Activated CD8-positive, alpha-beta T cell treated with anti-CD3 and anti-CD28 coated beads for 36 hours (primary cell): ENCODE measurements at regions not wholly inside any gene's neighbourhood (a gene's known extent, or its start where the extent isn't known, plus 50 kb on each side); places are given as distances from the start of the nearest gene placed in this dataset.
"Not testable (repeated sequence)": the region's sequence is repeated elsewhere in the genome, so short reads cannot be mapped to it uniquely, and the experiment has no call there.

ENCODE experiments used
- ATAC-seq: fragments of 200-7000 bp; cut with Tn5 transposase; one replicate; pipeline ENCODE4 v1.10.0; 2021; ENCODE audit warnings: mild to moderate bottlenecking, moderate library complexity
- CTCF ChIA-PET: fragments of 350-600 bp; sonication (Branson Sonifier 250); formaldehyde crosslinking; loops from one replicate; lab custom pipeline; 2021; ENCODE audit warnings: antibody characterized with exemption; lab: Charles Lee
- POLR2A ChIA-PET: fragments of 350-600 bp; sonication (Branson Sonifier 250); formaldehyde crosslinking; loops from one replicate; lab custom pipeline; 2021; ENCODE audit warnings: antibody characterized with exemption; lab: Charles Lee
- DNase-seq: peaks from one replicate; pipeline ENCODE4 v3.0.0-alpha.2; 2020
- H3K27ac Mint-ChIP-seq: one replicate; pipeline ENCODE4 v1.8.0; 2021; ENCODE audit warnings: mild to moderate bottlenecking, mixed read lengths
- H3K27me3 Mint-ChIP-seq: one replicate; pipeline ENCODE4 v1.8.0; 2021; ENCODE audit warnings: mixed read lengths
- H3K36me3 Mint-ChIP-seq: one replicate; pipeline ENCODE4 v1.8.0; 2021; ENCODE audit warnings: low read depth, mixed read lengths
- H3K4me1 Mint-ChIP-seq: one replicate; pipeline ENCODE4 v1.8.0; 2021; ENCODE audit warnings: low read depth, mixed read lengths
- H3K4me3 Mint-ChIP-seq: one replicate; pipeline ENCODE4 v1.8.0; 2021; ENCODE audit warnings: mild to moderate bottlenecking, moderate library complexity, mixed read lengths
- H3K9me3 Mint-ChIP-seq: one replicate; pipeline ENCODE4 v1.8.0; 2021; ENCODE audit warnings: mixed read lengths
- intact Hi-C: fragments of 100-400 bp; cut with micrococcal nuclease; formaldehyde crosslinking; loops from one replicate; pipeline ENCODE4 v1.10.0; 2022
- TF ChIP-seq, protein P1 (sequence below): fragments of 200-600 bp; IDR thresholded peaks from one replicate; pipeline ENCODE4 v1.8.0; 2022; ENCODE audit warnings: antibody characterized with exemption, mild to moderate bottlenecking

DNA sequence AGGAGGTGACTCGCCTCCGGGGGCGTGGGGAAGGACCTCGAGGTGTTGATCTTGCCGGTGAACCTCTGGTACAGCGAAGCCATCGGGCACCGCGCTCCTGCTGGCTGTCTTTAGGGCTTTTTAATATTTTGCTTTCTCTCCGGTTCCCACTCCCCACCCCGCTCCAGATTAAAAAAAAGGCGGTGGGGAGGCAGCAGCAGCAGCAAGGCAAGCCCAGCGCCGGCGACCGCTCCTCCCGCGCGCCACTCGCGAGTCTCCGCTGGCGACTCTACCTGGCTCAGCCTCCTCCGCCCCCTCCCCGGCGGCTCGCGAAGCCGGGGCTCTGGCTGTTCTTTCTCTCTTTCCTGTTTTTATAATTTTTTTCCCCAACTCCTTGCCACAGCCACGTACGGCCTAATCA is 174.0 kb downstream of the ATP6V0E2 start:
- peak; percentile 27 for DNase-seq
- H3K36me3 Mint-ChIP-seq, POLR2A ChIA-PET, CTCF ChIA-PET, H3K27ac Mint-ChIP-seq, intact Hi-C loops, H3K9me3 Mint-ChIP-seq: not testable (repeated sequence)
- peak overlapping the region; percentile 72 for H3K4me3 Mint-ChIP-seq
- peaks cover 12% of the 10 kb centered on the region for H3K4me1 Mint-ChIP-seq
- H3K27me3 Mint-ChIP-seq, result peaks cover 18% of the 10 kb centered on the region
- peak; percentile 19 for ATAC-seq

GRCh38 chr7:150048244-150049011 is 174.7 kb downstream of the ATP6V0E2 start:
- peak; percentile 10 for DNase-seq
- H3K9me3 Mint-ChIP-seq, H3K27ac Mint-ChIP-seq, H3K36me3 Mint-ChIP-seq, intact Hi-C loops, CTCF ChIA-PET, POLR2A ChIA-PET: not testable (repeated sequence)
- TF ChIP-seq, protein P1, sequence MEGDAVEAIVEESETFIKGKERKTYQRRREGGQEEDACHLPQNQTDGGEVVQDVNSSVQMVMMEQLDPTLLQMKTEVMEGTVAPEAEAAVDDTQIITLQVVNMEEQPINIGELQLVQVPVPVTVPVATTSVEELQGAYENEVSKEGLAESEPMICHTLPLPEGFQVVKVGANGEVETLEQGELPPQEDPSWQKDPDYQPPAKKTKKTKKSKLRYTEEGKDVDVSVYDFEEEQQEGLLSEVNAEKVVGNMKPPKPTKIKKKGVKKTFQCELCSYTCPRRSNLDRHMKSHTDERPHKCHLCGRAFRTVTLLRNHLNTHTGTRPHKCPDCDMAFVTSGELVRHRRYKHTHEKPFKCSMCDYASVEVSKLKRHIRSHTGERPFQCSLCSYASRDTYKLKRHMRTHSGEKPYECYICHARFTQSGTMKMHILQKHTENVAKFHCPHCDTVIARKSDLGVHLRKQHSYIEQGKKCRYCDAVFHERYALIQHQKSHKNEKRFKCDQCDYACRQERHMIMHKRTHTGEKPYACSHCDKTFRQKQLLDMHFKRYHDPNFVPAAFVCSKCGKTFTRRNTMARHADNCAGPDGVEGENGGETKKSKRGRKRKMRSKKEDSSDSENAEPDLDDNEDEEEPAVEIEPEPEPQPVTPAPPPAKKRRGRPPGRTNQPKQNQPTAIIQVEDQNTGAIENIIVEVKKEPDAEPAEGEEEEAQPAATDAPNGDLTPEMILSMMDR, result peak; percentile 39
- peaks cover 18% of the 10 kb centered on the region for H3K27me3 Mint-ChIP-seq
- H3K4me1 Mint-ChIP-seq, result peaks cover 12% of the 10 kb centered on the region
- peak overlapping the region; percentile 72 for H3K4me3 Mint-ChIP-seq
- ATAC-seq, result peak; percentile 37

DNA sequence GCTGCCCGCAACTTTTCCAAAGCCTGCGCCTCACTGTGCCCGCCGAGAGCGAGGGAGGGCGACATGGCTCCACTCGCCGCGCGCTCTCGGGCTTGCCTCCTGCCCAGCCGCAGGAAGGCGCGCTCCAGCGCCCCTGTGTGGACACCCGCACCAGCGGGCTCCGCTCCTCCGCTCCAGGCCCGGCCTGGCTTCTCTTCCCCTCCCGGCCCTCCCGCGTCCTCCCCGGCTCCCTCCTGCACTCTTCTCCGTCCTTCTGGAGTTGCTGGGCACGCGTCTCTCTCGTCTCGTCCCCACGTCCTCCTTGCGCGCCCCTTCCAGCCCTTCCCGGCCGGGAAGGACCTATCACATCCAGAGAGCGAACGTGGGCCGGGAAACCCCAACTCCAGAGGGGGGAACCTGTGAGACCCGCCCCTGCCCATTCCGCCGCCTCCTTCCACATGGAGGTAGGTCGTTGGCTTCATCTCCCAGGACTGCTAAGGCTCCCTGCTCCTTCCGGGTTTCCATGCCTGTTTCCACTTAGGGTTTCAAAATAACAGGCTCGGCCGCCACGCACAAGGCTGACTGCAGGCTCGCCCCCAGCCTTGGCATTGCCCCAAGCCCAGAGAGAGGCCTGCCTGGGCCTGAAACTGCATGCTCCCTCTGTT is 175.4 kb downstream of the ATP6V0E2 start:
- H3K27ac Mint-ChIP-seq, POLR2A ChIA-PET, H3K9me3 Mint-ChIP-seq, intact Hi-C loops, H3K36me3 Mint-ChIP-seq, CTCF ChIA-PET, DNase-seq: not testable (repeated sequence)
- TF ChIP-seq, protein P1, result peak; percentile 24
- Mint-ChIP-seq H3K27me3 (peaks cover 15% of the 10 kb centered on the region), H3K4me3 (peak overlapping the region; percentile 72), H3K4me1 (peaks cover 12% of the 10 kb centered on the region)
- peak; percentile 82 for ATAC-seq

DNA sequence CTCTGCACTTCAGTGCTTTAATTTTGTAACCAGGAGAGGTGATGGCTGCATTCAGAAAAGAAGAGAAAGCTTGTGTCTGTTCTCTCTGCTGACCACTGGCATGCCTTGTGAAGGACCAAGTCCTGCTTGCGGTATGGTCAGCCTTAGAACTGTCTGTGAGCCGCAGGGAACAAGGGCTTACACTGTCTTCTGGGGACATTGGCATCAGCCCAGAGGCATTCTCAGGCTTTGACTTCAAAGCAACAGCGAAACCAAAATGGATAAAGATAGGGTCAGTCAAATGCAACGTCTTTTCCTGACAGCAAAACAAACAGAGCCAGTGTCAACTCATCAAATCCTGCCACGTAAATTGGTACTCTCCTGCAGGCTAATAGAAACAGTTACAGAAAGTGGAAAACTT is 179.6 kb downstream of the ATP6V0E2 start:
- H3K4me1 Mint-ChIP-seq, intact Hi-C loops: not testable (repeated sequence)

DNA sequence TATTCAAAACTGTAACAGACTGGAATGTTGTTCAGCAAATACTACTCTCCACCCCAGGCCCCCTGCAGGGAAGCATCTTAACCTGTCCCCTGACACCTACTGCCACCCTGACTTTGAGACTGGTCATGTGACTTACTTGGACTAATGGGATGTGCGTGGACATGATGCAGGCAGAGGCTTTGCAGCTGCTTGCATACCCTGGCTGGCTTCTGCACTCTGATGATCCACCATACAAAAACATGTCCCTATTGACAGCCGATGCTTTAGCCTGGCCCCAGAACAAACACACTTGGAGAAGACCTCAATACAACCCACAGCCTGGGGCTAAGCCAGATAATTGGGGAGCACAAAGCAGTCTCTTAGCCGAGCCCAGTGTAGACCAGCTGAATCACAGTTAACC is 180.5 kb downstream of the ATP6V0E2 start:
- H3K4me3 Mint-ChIP-seq, CTCF ChIA-PET, H3K4me1 Mint-ChIP-seq, H3K27me3 Mint-ChIP-seq, H3K36me3 Mint-ChIP-seq, intact Hi-C loops, H3K9me3 Mint-ChIP-seq, ATAC-seq, DNase-seq, H3K27ac Mint-ChIP-seq: not testable (repeated sequence)
- POLR2A ChIA-PET, result interaction anchor here (0.6 kb wide), 1 partner anchor 202 kb away, joined by 3 read pairs; no protein-coding TSS in a partner anchor

More for the DNA sequence above, 179.6 kb downstream of the ATP6V0E2 start:
- ATAC-seq, H3K4me3 Mint-ChIP-seq, H3K9me3 Mint-ChIP-seq, H3K27ac Mint-ChIP-seq, CTCF ChIA-PET, DNase-seq, H3K27me3 Mint-ChIP-seq, H3K36me3 Mint-ChIP-seq: not testable (repeated sequence)
- POLR2A ChIA-PET, result interaction anchor here (0.6 kb wide), 1 partner anchor 201 kb away, joined by 3 read pairs; no protein-coding TSS in a partner anchor

GRCh38 chr7:150060259-150061221 is 186.8 kb downstream of the ATP6V0E2 start:
- H3K27ac Mint-ChIP-seq, H3K4me3 Mint-ChIP-seq, POLR2A ChIA-PET, H3K4me1 Mint-ChIP-seq, intact Hi-C loops, H3K36me3 Mint-ChIP-seq, CTCF ChIA-PET, H3K9me3 Mint-ChIP-seq, H3K27me3 Mint-ChIP-seq: not testable (repeated sequence)
- TF ChIP-seq, protein P1, result peak; percentile 37
- ATAC-seq (peak; percentile 100), DNase-seq (peak; percentile 96)

DNA sequence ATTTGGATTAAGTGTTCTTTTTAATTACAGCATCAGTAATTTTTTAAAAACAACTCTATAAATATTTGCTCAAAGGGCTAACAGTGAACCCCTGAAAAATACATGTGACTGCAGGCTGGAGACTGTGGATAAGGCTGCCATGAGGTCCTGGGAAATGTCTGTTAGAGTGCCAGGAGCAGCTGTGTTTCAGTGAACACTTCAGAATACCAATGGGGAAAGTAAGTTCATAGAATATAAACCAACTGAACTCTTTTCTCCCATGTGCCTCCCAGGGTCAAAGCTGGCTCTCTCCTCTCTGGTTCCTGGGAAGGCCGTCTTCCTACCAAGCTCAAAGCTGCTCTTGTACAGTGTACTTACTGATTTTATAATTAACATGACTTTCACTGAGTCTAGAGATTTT is 189.4 kb downstream of the ATP6V0E2 start:
- H3K9me3 Mint-ChIP-seq, DNase-seq, H3K27me3 Mint-ChIP-seq, H3K36me3 Mint-ChIP-seq, CTCF ChIA-PET, H3K27ac Mint-ChIP-seq, H3K4me3 Mint-ChIP-seq, POLR2A ChIA-PET, intact Hi-C loops, ATAC-seq, H3K4me1 Mint-ChIP-seq: not testable (repeated sequence)

- H3K27me3 Mint-ChIP-seq, H3K9me3 Mint-ChIP-seq, POLR2A ChIA-PET, ATAC-seq, H3K4me1 Mint-ChIP-seq, H3K27ac Mint-ChIP-seq, CTCF ChIA-PET, intact Hi-C loops, DNase-seq, H3K4me3 Mint-ChIP-seq, H3K36me3 Mint-ChIP-seq: not testable (repeated sequence)
These were observed 196.0 kb downstream of the ATP6V0E2 start for GRCh38 chr7:150069555-150070313.
